Effector memory CD8-positive, alpha-beta T cell (primary cell): ENCODE measurements at regions not wholly inside any gene's neighbourhood (a gene's known extent, or its start where the extent isn't known, plus 50 kb on each side); places are given as distances from the start of the nearest gene placed in this dataset.
"Not testable (repeated sequence)": the region's sequence is repeated elsewhere in the genome, so short reads cannot be mapped to it uniquely, and the experiment has no call there.

ENCODE experiments used
- ATAC-seq: fragments of 150-1000 bp; cut with Tn5 transposase; replicated peaks from 2 replicates; pipeline ENCODE4 v1.10.0; 2021; ENCODE audit warnings: mild to moderate bottlenecking, moderate library complexity
- DNase-seq, 3 experiments: peaks; one replicate each; pipeline ENCODE4 v3.0.0; 2021
- H3K27ac Mint-ChIP-seq, 2 donors: one replicate each; pipeline ENCODE4 v1.8.0; 2022; ENCODE audit warnings: mild to moderate bottlenecking in 2 of 2, mixed read lengths in 2 of 2, moderate library complexity in 2 of 2
- H3K27me3 Mint-ChIP-seq, 2 donors: one replicate each; pipeline ENCODE4 v1.8.0; 2022; ENCODE audit warnings: mixed read lengths in 2 of 2
- H3K36me3 Mint-ChIP-seq: one replicate; pipeline ENCODE4 v1.8.0; 2022; ENCODE audit warnings: mild to moderate bottlenecking, moderate library complexity, mixed read lengths; ENCODE audit not compliant: insufficient read depth
- H3K4me1 Mint-ChIP-seq, 2 donors: one replicate each; pipeline ENCODE4 v1.8.0; 2022; ENCODE audit warnings: low read depth in 2 of 2, mixed read lengths in 2 of 2
- H3K4me3 Mint-ChIP-seq, 2 donors: one replicate each; pipeline ENCODE4 v1.8.0; 2022; ENCODE audit warnings: mild to moderate bottlenecking in 2 of 2, mixed read lengths in 2 of 2, moderate library complexity in 2 of 2
- H3K9me3 Mint-ChIP-seq, 2 donors: one replicate each; pipeline ENCODE4 v1.8.0; 2022; ENCODE audit warnings: mixed read lengths in 2 of 2

DNA sequence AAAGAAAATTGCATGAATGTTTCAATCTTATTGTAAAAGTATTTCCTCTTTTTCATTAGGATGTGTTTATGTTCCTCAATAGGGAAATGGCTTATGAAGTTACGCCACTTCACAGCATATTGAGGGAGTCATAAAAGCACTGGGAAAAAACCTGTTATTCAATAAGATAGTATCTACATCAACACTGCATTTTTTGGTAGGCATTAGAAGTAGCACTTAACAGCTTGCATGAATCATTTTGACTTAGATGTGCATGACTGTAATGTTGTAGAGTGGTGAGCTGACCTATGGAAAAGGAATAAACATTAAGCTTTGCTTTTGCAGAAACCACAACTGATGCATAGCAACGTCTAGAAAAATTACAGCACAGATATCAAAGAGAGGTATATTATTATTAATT lies 111.2 kb upstream of the GRXCR1 start:
- Mint-ChIP-seq H3K27ac (no peak overlapping the region), H3K9me3 (peaks cover 0 to 1% of the 10 kb centered on the region in 2 donors), H3K36me3 (no peaks in the 10 kb centered on the region), H3K4me3 (no peak overlapping the region), H3K4me1 (no peaks in the 10 kb centered on the region), H3K27me3 (peaks cover 6 to 10% of the 10 kb centered on the region in 2 donors)
- no peak for DNase-seq
- no peak for ATAC-seq

DNA sequence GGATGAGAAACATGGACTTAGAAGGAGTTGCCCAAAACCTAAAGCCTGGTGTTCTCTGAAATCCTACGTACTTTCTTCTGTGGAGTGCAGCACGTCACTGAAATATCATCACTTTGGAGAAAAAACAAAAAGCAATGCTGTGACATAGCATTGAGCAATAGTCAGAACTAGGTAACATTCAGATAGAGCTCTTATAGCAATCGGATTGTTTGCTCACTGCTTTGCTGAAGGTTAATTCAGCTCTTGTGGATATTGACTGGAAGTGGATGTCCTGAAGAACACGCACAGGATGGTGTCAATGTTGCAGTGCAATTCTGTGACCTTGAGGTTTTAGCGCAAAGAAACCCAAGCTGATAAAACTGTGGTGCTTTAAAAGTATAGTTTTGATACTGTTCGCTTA lies 114.2 kb upstream of the GRXCR1 start:
- DNase-seq, result no peak
- H3K4me3 Mint-ChIP-seq, result no peak overlapping the region
- H3K36me3 Mint-ChIP-seq, result no peaks in the 10 kb centered on the region
- H3K27ac Mint-ChIP-seq, result no peak overlapping the region
- H3K9me3 Mint-ChIP-seq, result no peaks in the 10 kb centered on the region
- no peak for ATAC-seq
- no peaks in the 10 kb centered on the region for H3K27me3 Mint-ChIP-seq
- no peaks in the 10 kb centered on the region for H3K4me1 Mint-ChIP-seq

DNA sequence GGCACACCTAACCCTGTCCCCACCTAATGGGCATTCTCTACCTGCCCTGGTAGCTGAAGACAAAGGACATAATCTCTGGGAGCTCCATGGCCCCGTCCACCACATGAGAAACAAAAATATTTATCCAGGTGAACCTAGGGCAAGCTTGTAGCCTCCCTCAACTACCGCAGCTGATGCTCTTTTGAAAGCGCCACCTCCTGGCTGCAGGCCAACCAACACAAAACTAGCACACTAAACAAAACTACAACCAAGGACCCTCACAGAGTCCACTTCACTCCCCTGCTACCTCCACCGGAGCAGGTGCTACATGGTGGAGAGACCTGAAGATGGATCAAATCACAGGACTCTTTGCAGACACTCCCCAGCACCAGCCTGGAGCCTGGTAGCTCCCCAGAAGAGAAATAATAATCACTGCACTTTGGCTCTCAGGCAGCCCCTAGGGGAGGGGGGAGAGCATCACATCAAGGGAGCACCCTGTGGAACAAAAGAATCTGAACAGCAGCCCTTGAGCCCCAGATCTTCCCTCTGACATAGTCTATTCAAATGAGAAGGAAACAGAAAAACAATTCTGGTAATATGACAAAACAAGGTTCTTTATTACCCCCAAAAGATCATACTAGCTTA lies 111.3 kb upstream of the ATP8A1 start:
- Mint-ChIP-seq H3K36me3 (no peaks in the 10 kb centered on the region), H3K27me3 (peaks cover 7 to 15% of the 10 kb centered on the region in 2 donors), H3K9me3 (no peaks in the 10 kb centered on the region), H3K4me1 (peaks cover 0 to 4% of the 10 kb centered on the region in 2 donors), H3K4me3 (no peak overlapping the region), H3K27ac (no peak overlapping the region)
- peak in 1 of 3 experiments; percentile 9 for DNase-seq
- ATAC-seq, result no peak

DNA sequence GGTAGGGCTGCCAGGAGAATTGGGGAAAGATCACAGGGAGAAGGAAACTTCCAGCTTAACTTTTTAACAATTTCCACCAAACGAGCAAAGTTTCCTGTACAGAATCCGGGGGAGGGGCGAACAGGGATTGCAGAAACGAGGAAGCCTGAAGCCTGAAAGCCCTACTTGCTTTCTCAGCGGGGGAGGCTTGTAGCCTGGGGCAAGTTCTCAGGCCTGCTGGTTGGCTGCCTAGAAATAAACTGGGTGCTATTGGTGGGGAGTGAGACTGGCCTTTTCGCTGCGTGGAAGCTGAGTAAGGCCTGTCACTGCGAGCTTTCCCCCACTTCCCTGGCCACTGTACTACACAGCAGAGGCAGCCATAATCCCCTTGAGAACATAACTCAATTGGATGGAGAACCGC lies 110.8 kb upstream of the ATP8A1 start:
- H3K27me3 Mint-ChIP-seq, result peaks cover 7 to 15% of the 10 kb centered on the region in 2 donors
- H3K4me3 Mint-ChIP-seq, result no peak overlapping the region
- H3K4me1 Mint-ChIP-seq, result peaks cover 0 to 4% of the 10 kb centered on the region in 2 donors
- no peak for DNase-seq
- no peak for ATAC-seq
- no peak overlapping the region for H3K27ac Mint-ChIP-seq
- no peaks in the 10 kb centered on the region for H3K36me3 Mint-ChIP-seq
- H3K9me3 Mint-ChIP-seq, result no peaks in the 10 kb centered on the region

DNA sequence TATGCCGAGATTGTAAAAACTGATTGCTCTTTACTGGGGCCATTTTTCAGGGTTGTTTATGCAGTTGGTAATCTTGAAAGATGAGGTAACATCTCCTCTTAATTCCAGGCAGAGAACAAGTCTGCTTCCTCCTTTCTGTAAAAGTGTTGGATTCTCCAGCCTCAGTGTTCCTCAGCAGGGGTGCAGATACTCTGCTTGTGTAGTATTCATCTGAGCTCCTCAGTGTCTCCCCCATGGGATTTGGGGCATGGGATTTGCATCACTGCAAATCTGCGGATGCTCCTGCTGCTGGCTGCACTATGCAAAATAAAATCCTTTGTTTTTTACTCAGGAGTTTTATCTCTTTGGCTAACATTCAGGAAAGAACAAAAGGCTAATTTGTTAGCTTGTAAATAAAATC lies 104.9 kb upstream of the ATP8A1 start:
- no peaks in the 10 kb centered on the region for H3K4me1 Mint-ChIP-seq

DNA sequence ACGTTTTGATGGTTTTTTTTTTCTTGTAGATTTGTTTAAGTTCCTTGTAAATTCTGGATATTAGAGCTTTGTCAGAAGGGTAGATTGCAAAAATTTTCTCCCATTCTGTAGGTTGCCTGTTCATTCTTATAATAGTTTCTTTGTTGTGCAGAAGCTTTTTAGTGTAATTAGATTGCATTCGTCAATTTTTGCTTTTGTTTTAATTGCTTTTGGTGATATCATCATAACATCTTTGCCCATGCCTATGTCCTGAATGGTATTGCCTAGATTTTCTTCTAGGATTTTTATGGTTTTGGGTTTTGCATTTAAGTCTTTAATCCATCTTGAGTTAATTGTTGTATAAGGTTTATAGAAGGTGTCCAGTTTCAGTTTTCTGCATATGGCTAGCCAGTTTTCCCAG lies 98.1 kb upstream of the ATP8A1 start:
- peaks cover 6 to 26% of the 10 kb centered on the region in 2 donors for H3K27me3 Mint-ChIP-seq
- DNase-seq, H3K27ac Mint-ChIP-seq, H3K36me3 Mint-ChIP-seq, ATAC-seq, H3K9me3 Mint-ChIP-seq, H3K4me3 Mint-ChIP-seq, H3K4me1 Mint-ChIP-seq: not testable (repeated sequence)

More for the DNA sequence above, 104.9 kb upstream of the ATP8A1 start:
- H3K9me3 Mint-ChIP-seq, result no peaks in the 10 kb centered on the region
- no peaks in the 10 kb centered on the region for H3K36me3 Mint-ChIP-seq
- DNase-seq, result no peak
- H3K27me3 Mint-ChIP-seq, result peaks cover 11 to 16% of the 10 kb centered on the region in 2 donors
- no peak for ATAC-seq
- H3K27ac Mint-ChIP-seq, result no peak overlapping the region
- no peak overlapping the region for H3K4me3 Mint-ChIP-seq

DNA sequence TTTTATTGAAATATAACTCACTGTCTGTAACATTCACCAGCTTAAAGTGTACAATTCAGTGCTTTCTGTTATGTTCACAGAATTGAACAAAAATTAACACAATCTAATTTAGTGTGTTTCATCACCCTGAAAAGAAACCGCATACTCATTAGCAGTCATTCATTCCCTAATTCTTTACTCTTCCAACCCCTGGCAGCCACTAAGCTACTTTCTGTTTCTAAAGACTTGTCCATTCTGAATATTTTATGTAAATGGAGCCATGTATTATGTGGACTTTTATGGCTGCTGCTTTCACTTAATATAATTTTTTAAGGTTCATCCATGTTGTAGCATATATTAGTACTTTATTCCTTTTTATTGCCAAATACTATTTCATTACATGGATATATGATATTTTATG lies 94.7 kb upstream of the ATP8A1 start:
- DNase-seq (no peak), ATAC-seq (no peak)
- Mint-ChIP-seq H3K9me3 (no peaks in the 10 kb centered on the region), H3K27ac (no peak overlapping the region), H3K4me3 (no peak overlapping the region), H3K4me1 (peaks cover 0 to 3% of the 10 kb centered on the region in 2 donors), H3K27me3 (peaks cover 0 to 9% of the 10 kb centered on the region in 2 donors), H3K36me3 (no peaks in the 10 kb centered on the region)

DNA sequence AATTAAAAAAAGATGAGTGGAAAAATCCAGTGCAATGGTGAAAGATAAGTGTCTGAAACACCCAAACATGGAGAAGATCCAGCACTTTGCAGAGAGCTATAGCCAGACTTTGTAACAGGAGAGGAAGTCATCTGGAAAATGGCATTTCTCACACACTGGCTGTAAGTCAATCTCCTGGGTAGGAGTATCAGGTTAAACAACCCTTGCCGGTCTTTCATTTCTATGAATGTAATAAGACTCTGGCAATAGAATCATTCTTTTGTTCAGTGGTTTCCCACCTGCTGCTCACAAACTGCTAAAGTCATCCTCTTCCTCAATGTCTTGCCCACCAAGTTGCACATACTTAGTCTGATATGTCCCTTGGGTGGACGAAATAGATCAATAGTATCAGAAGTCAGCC lies 94.0 kb upstream of the ATP8A1 start:
- Mint-ChIP-seq H3K27ac (peak overlapping the region in 1 of 2 donors; percentile 33), H3K9me3 (no peaks in the 10 kb centered on the region), H3K4me1 (peaks cover 0 to 3% of the 10 kb centered on the region in 2 donors), H3K4me3 (no peak overlapping the region), H3K36me3 (no peaks in the 10 kb centered on the region), H3K27me3 (peaks cover 0 to 5% of the 10 kb centered on the region in 2 donors)
- DNase-seq (no peak), ATAC-seq (no peak)

DNA sequence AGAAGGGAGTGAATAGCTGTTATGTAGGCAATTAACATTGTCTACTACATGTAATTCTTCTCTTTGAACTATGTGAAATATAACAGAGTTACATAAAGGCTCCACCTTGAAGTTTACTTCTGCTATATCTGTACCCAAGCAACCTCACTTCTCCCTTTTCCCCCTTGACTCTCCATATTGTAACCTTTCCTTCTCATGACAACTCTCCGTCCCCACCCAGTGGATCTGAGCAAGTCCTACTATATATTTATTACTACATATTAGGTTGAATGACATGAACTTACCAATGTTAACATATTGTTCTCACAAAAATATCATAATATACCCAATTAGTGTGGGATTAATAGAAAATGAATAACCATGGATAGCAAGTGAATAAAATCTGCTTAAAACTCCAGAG lies 93.2 kb upstream of the ATP8A1 start:
- Mint-ChIP-seq H3K4me3 (no peak overlapping the region), H3K27ac (no peak overlapping the region), H3K4me1 (peaks cover 0 to 3% of the 10 kb centered on the region in 2 donors), H3K27me3 (no peaks in the 10 kb centered on the region), H3K36me3 (no peaks in the 10 kb centered on the region), H3K9me3 (no peaks in the 10 kb centered on the region)
- ATAC-seq, result peak; percentile 70
- peak; percentile 9 to 43 (median 28) for DNase-seq

DNA sequence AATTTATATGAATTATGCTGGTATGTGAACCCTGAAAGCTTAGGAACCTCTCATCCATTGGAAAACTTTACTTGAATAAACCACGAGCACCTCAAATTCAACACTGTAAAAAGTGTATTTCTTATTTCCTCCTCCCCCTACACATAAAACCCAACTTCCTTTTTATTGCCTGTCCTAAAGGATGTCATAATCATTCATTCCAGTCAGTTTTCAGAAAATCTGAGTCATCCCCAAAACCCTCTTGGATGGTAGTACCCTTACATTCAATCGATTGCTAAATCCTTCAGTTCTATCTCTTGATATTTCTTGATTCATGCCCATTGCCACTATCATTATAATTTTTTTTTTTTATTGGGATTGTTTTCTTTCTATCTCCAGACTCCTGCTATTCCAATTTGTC lies 91.1 kb upstream of the ATP8A1 start:
- ATAC-seq, result no peak
- no peaks in the 10 kb centered on the region for H3K36me3 Mint-ChIP-seq
- DNase-seq, result no peak
- no peaks in the 10 kb centered on the region for H3K27me3 Mint-ChIP-seq
- peaks cover 0 to 3% of the 10 kb centered on the region in 2 donors for H3K4me1 Mint-ChIP-seq
- no peaks in the 10 kb centered on the region for H3K9me3 Mint-ChIP-seq
- H3K27ac Mint-ChIP-seq, result peak overlapping the region in 1 of 2 donors; percentile 7
- no peak overlapping the region for H3K4me3 Mint-ChIP-seq

DNA sequence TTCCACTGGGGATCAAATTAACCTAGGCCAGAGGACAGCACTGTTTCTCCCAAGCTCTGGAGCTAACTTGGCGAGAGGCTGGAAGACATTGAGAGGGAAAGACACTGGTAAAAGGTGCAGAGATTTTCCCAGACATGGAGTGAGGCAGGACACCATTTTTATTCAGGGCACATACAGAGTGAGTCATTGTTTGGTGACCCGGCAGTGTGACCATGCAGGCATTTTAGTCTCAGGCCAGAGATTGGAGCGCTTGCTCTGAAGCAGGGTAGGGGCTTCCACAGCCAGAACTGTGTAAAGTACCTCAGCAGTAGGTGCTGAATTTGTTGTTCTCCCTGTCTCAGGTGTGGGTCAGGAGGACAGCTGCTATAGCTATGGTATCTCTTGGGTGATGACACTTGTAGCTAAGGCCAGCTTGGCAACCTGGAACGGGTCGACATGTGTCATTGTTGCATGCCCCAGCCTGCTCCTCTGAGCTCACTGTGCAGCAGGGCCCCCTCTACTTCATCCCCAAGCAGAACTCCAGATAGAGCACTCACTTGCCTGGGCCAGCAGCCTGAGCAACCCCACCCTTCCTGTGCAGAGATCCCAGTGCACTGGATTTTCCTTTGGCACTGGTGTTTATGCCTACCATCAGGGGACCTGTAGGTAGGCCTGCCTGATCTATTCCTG lies 79.8 kb upstream of the ATP8A1 start:
- Mint-ChIP-seq H3K27ac (no peak overlapping the region), H3K9me3 (no peaks in the 10 kb centered on the region), H3K36me3 (no peaks in the 10 kb centered on the region), H3K4me3 (no peak overlapping the region), H3K4me1 (no peaks in the 10 kb centered on the region), H3K27me3 (peaks cover 7 to 33% of the 10 kb centered on the region in 2 donors)
- no peak for DNase-seq
- no peak for ATAC-seq

DNA sequence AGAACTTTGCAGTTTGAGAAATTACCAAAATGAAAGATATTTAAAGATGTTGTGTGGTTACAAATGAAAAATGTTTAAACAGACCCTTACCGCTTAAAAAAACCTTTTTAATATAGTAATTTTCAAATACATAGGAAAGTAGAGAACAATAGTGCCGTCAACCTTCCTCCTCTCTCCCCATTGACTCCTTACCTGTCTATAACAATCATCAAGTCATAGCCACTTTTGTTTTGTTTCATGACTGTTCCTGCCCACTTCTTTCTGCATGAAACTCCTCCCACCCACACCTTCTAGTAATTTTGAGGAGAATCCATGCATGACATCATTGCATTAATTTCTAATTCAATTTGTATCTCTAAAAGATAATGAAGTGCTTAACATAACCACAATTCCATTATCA lies 76.5 kb upstream of the ATP8A1 start:
- peaks cover 7 to 27% of the 10 kb centered on the region in 2 donors for H3K27me3 Mint-ChIP-seq
- H3K4me1 Mint-ChIP-seq, result no peaks in the 10 kb centered on the region
- no peak overlapping the region for H3K27ac Mint-ChIP-seq
- no peak for ATAC-seq
- no peak for DNase-seq
- no peaks in the 10 kb centered on the region for H3K36me3 Mint-ChIP-seq
- H3K4me3 Mint-ChIP-seq, result no peak overlapping the region
- H3K9me3 Mint-ChIP-seq, result no peaks in the 10 kb centered on the region

DNA sequence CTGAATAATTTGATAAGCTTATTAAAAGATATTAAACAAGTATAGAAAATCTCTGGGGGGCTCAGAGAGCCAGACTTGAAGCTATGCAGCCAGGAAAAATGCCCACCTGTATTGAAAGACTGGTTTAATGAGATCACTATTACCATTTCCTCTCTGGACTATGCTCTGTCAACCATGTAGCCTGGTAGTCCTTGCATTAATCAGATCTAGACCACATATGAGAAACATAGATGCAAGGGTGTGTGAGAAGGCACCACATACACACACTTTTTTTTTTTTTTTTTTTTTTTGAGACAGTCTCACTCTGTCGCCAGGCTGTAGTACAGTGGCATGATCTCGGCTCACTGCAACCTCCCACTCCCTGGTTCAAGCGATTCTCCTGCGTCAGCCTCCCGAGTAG lies 75.9 kb upstream of the ATP8A1 start:
- ATAC-seq, result no peak
- no peak overlapping the region for H3K4me3 Mint-ChIP-seq
- H3K9me3 Mint-ChIP-seq, result no peaks in the 10 kb centered on the region
- no peak for DNase-seq
- H3K27me3 Mint-ChIP-seq, result peaks cover 7 to 22% of the 10 kb centered on the region in 2 donors
- H3K27ac Mint-ChIP-seq, result no peak overlapping the region
- no peaks in the 10 kb centered on the region for H3K4me1 Mint-ChIP-seq
- no peaks in the 10 kb centered on the region for H3K36me3 Mint-ChIP-seq

DNA sequence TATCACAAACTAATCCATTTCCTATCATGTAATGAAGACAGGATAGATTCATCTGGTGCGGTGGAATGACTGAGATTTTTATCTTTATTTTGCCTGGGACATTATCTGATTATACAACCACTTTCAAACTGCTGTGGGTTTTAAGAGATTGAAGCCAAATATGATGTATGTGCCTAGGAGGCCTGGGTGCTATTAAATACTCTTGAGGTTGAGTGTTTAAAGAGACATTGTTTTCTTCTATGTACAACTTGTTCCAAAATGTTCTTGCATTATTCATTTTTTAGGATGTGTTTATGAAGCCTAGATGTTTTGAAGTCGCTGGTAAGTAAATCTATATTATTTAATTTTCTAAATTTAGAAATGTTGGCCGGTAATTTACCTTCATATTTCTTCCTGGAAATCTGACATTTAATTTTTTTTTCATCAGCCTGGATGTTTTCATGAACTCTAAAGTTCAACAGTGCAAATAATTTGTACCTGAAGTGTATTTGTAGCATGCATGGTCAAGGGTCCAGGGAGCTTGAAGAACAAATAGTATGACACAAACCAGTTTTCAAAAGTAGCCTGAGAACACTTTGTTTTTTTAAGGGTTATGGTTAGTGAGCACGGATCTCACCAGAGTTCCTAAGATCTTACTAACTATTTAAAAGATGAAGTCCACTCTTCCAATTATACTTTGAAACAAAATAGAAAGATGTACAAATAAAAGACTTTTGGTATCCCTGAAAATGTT lies 72.8 kb upstream of the ATP8A1 start:
- Mint-ChIP-seq H3K36me3 (no peaks in the 10 kb centered on the region), H3K4me1 (no peaks in the 10 kb centered on the region), H3K27ac (no peak overlapping the region), H3K27me3 (peaks cover 7 to 9% of the 10 kb centered on the region in 2 donors), H3K4me3 (no peak overlapping the region), H3K9me3 (no peaks in the 10 kb centered on the region)
- ATAC-seq (no peak), DNase-seq (no peak)
